Left lung (tissue), 4 donors: ENCODE measurements at regions not wholly inside any gene's neighbourhood (a gene's known extent, or its start where the extent isn't known, plus 50 kb on each side); places are given as distances from the start of the nearest gene placed in this dataset.

Experiments
- ATAC-seq: fragments of 200-7000 bp; cut with Tn5 transposase; one replicate; pipeline ENCODE4 v1.9.1; 2020; ENCODE audit warnings: moderate library complexity
- DNase-seq, 4 donors: peaks; one replicate each; pipeline ENCODE4 v3.0.0-alpha.2; 2013 to 2020
- H3K27ac ChIP-seq, 2 donors: fragments of 200-600 bp; sonication (generic) in 1 of 2; one replicate each; pipeline versions ENCODE4 v1.5.0 to v1.8.0; 2020 to 2021
- H3K27me3 ChIP-seq, 2 donors: fragments of 200-600 bp; sonication (generic) in 1 of 2; one replicate each; pipeline versions ENCODE4 v1.5.0 to v1.8.0; 2020 to 2021
- H3K36me3 ChIP-seq, 2 donors: fragments of 200-600 bp; sonication (generic) in 1 of 2; one replicate each; pipeline versions ENCODE4 v1.5.0 to v1.8.0; 2020 to 2021
- H3K4me1 ChIP-seq, 2 donors: fragments of 200-600 bp; one replicate each; pipeline ENCODE4 v1.8.0; 2021
- H3K4me3 ChIP-seq, 2 donors: fragments of 200-600 bp; sonication (generic) in 1 of 2; one replicate each; pipeline versions ENCODE4 v1.5.0 to v1.8.0; 2020 to 2021; ENCODE audit warnings: mild to moderate bottlenecking in 1 of 2
- H3K9me3 ChIP-seq, 2 donors: fragments of 200-600 bp; sonication (generic) in 1 of 2; one replicate each; pipeline versions ENCODE4 v1.5.0 to v1.8.0; 2020 to 2021
- CTCF ChIP-seq, 2 donors: fragments of 200-600 bp; sonication (generic) in 1 of 2; IDR thresholded peaks; one replicate each; pipeline versions ENCODE4 v1.5.0 to v1.8.0; 2021; ENCODE audit warnings: antibody characterized with exemption in 2 of 2
- intact Hi-C, 2 donors: fragments of 100-400 bp; cut with DNase I; formaldehyde crosslinking; loops; one replicate each; pipeline versions ENCODE4 v1.11.2 to v1.14.2; 2022
- donor health status: DM: no; HTN: yes; CAD: no.
- donor health status: DM: no; HTN: no; CAD: no.

- Histone ChIP-seq H3K9me3 (no peaks in the 10 kb centered on the region), H3K36me3 (no peaks in the 10 kb centered on the region), H3K27me3 (peaks cover 0 to 27% of the 10 kb centered on the region in 2 donors), H3K27ac (no peak overlapping the region), H3K4me1 (no peaks in the 10 kb centered on the region), H3K4me3 (no peak overlapping the region)
- intact Hi-C loops, result no loop called here
- DNase-seq (no peak), ATAC-seq (no peak)
- TF ChIP-seq CTCF (IDR thresholded peaks at IDR 0.05), result no peak
Measured at GRCh38 chr5:135092476-135092875, 58.4 kb upstream of the PITX1 start.

GRCh38 chr5:135091286-135091685 is 57.3 kb upstream of the PITX1 start:
- Histone ChIP-seq H3K9me3 (no peaks in the 10 kb centered on the region), H3K27ac (no peak overlapping the region), H3K27me3 (peaks cover 0 to 34% of the 10 kb centered on the region in 2 donors), H3K36me3 (no peaks in the 10 kb centered on the region), H3K4me3 (no peak overlapping the region), H3K4me1 (no peaks in the 10 kb centered on the region)
- intact Hi-C loops, result no loop called here
- no peak for DNase-seq
- ATAC-seq, result no peak
- no peak for TF ChIP-seq CTCF (IDR thresholded peaks at IDR 0.05)

GRCh38 chr5:135089912-135090311 is 55.9 kb upstream of the PITX1 start:
- ATAC-seq (no peak), DNase-seq (no peak)
- intact Hi-C loops, result no loop called here
- Histone ChIP-seq H3K27me3 (peaks cover 0 to 34% of the 10 kb centered on the region in 2 donors), H3K4me1 (no peaks in the 10 kb centered on the region), H3K27ac (no peak overlapping the region), H3K36me3 (no peaks in the 10 kb centered on the region), H3K4me3 (no peak overlapping the region), H3K9me3 (no peaks in the 10 kb centered on the region)
- TF ChIP-seq CTCF (IDR thresholded peaks at IDR 0.05), result no peak

GRCh38 chr5:135088911-135089310 is 54.9 kb upstream of the PITX1 start:
- no peak for TF ChIP-seq CTCF (IDR thresholded peaks at IDR 0.05)
- intact Hi-C loops, result no loop called here
- H3K36me3 ChIP-seq, result no peaks in the 10 kb centered on the region
- peaks cover 0 to 25% of the 10 kb centered on the region in 2 donors for H3K27me3 ChIP-seq
- H3K4me1 ChIP-seq, result no peaks in the 10 kb centered on the region
- DNase-seq, result no peak
- no peaks in the 10 kb centered on the region for H3K9me3 ChIP-seq
- H3K4me3 ChIP-seq, result no peak overlapping the region
- no peak for ATAC-seq
- H3K27ac ChIP-seq, result no peak overlapping the region

GRCh38 chr5:135087950-135088349 is 53.9 kb upstream of the PITX1 start:
- no peak for TF ChIP-seq CTCF (IDR thresholded peaks at IDR 0.05)
- H3K4me3 ChIP-seq, result no peak overlapping the region
- ATAC-seq, result no peak
- H3K27ac ChIP-seq, result no peak overlapping the region
- H3K9me3 ChIP-seq, result no peaks in the 10 kb centered on the region
- no peak for DNase-seq
- H3K27me3 ChIP-seq, result peaks cover 0 to 25% of the 10 kb centered on the region in 2 donors
- intact Hi-C loops, result no loop called here
- no peaks in the 10 kb centered on the region for H3K36me3 ChIP-seq
- no peaks in the 10 kb centered on the region for H3K4me1 ChIP-seq
